Lower lobe of right lung (tissue), 2 donors: ENCODE measurements at regions not wholly inside any gene's neighbourhood (a gene's known extent, or its start where the extent isn't known, plus 50 kb on each side); places are given as distances from the start of the nearest gene placed in this dataset.

Experiments used
- ATAC-seq, 2 donors: fragments of 200-7000 bp; cut with Tn5 transposase; one replicate each; pipeline ENCODE4 v1.9.1; 2020 to 2022; ENCODE audit warnings: mild to moderate bottlenecking in 2 of 2, moderate library complexity in 2 of 2
- DNase-seq: peaks from one replicate; pipeline ENCODE4 v3.0.0-alpha.2; 2020
- H3K27ac ChIP-seq: fragments of 200-600 bp; one replicate; pipeline ENCODE4 v1.8.0; 2022
- H3K27me3 ChIP-seq: fragments of 200-600 bp; one replicate; pipeline ENCODE4 v1.8.0; 2022; ENCODE audit warnings: low read depth
- H3K36me3 ChIP-seq: fragments of 200-600 bp; one replicate; pipeline ENCODE4 v1.8.0; 2022; ENCODE audit warnings: mild to moderate bottlenecking
- H3K4me1 ChIP-seq: fragments of 200-600 bp; one replicate; pipeline ENCODE4 v1.8.0; 2022
- H3K4me3 ChIP-seq: fragments of 200-600 bp; one replicate; pipeline ENCODE4 v1.8.0; 2022; ENCODE audit warnings: mild to moderate bottlenecking
- H3K9me3 ChIP-seq: fragments of 200-600 bp; one replicate; pipeline ENCODE4 v1.8.0; 2022
- intact Hi-C: fragments of 100-400 bp; cut with DNase I; formaldehyde crosslinking; loops from one replicate; pipeline ENCODE4 v1.11.0; 2022
- TF ChIP-seq, protein P1 (sequence below): fragments of 200-600 bp; IDR thresholded peaks from one replicate; pipeline ENCODE4 v1.8.0; 2022; ENCODE audit warnings: antibody characterized with exemption, mild to moderate bottlenecking
- donor health status: DM: no; HTN: yes; CAD: no; lungs with severe emphysema.

DNA sequence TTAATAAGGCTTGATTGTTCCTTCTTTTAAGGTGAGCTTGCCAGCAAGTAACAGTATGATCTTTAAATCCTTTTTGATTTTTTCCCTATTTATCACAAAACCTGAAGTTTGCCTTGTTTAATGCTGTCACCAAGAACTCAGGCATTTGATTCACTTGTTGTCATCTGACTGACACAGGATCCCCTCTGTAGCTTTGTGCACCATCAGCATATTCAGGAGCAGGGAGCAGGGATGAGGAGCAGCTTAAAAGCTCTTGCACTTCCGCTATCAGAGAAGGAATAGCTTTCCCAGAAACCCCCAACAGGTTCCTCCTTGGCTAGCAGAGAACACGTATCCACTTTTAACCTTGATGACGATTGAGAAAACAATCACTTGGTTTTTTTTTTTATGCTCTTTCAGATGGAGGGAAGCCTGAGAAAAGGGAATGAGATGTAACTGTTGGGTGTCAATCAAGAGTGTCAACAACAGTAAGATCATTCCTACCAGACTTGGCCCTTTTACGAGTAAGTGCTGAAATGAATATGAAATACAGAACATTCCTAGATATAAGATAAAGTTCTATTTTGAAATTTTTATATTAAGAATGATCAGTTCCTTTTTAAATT is 433.1 kb upstream of the CDH18 start:
- H3K9me3 ChIP-seq = no peaks in the 10 kb centered on the region
- H3K36me3 ChIP-seq = no peaks in the 10 kb centered on the region
- ATAC-seq (no peak), DNase-seq (no peak)
- no peak overlapping the region for H3K27ac ChIP-seq
- H3K4me3 ChIP-seq = no peak overlapping the region
- H3K4me1 ChIP-seq = no peaks in the 10 kb centered on the region
- TF ChIP-seq, protein P1, sequence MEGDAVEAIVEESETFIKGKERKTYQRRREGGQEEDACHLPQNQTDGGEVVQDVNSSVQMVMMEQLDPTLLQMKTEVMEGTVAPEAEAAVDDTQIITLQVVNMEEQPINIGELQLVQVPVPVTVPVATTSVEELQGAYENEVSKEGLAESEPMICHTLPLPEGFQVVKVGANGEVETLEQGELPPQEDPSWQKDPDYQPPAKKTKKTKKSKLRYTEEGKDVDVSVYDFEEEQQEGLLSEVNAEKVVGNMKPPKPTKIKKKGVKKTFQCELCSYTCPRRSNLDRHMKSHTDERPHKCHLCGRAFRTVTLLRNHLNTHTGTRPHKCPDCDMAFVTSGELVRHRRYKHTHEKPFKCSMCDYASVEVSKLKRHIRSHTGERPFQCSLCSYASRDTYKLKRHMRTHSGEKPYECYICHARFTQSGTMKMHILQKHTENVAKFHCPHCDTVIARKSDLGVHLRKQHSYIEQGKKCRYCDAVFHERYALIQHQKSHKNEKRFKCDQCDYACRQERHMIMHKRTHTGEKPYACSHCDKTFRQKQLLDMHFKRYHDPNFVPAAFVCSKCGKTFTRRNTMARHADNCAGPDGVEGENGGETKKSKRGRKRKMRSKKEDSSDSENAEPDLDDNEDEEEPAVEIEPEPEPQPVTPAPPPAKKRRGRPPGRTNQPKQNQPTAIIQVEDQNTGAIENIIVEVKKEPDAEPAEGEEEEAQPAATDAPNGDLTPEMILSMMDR = no peak
- H3K27me3 ChIP-seq = no peaks in the 10 kb centered on the region
- intact Hi-C loops = no loop called here
